Body of pancreas (tissue), 4 donors: ENCODE measurements at regions not wholly inside any gene's neighbourhood (a gene's known extent, or its start where the extent isn't known, plus 50 kb on each side); places are given as distances from the start of the nearest gene placed in this dataset.

ENCODE experiments used
- CTCF ChIP-seq, 7 experiments: fragments of 450-650 bp in 4 of 7; fragments of 200-600 bp in 3 of 7; sonication (generic) in 3 of 7; IDR thresholded peaks; one replicate each; pipeline ENCODE4 v1.5.1; 2016 to 2019; ENCODE audit warnings: antibody characterized with exemption in 7 of 7
- POLR2A ChIP-seq, 3 donors: fragments of 450-650 bp; IDR thresholded peaks; one replicate each; pipeline ENCODE4 v1.6.1; 2016; ENCODE audit warnings: antibody characterized with exemption in 3 of 3, mild to moderate bottlenecking in 2 of 3

- no peak for TF ChIP-seq CTCF (IDR thresholded peaks at IDR 0.05)
- TF ChIP-seq POLR2A (IDR thresholded peaks at IDR 0.05), result no peak
Measured at GRCh38 chr18:38611036-38611964, 1045.7 kb upstream of the CELF4 start.
